GM23338 (cell line): ENCODE measurements at regions not wholly inside any gene's neighbourhood (a gene's known extent, or its start where the extent isn't known, plus 50 kb on each side); places are given as distances from the start of the nearest gene placed in this dataset.

Experiments used
- ATAC-seq: fragments of 200-7000 bp; cut with Tn5 transposase; 3 replicates; pipeline ENCODE4 v1.9.1; 2020
- DNase-seq: peaks from one replicate; pipeline ENCODE4 v3.0.0-alpha.2; 2015; ENCODE audit warnings: low spot score
- H2AFZ ChIP-seq: fragments of 200-600 bp; sonication (generic); 2 replicates; pipeline ENCODE4 v1.8.0; 2016; ENCODE audit warnings: antibody characterized with exemption, mild to moderate bottlenecking, moderate library complexity
- H3F3A ChIP-seq: fragments of 200-600 bp; sonication (generic); replicated peaks from 2 replicates; pipeline ENCODE4 v1.8.0; 2017; ENCODE audit warnings: antibody characterized with exemption, mixed run types, low read depth
- H3K27ac ChIP-seq: fragments of 200-600 bp; sonication (generic); 2 replicates; pipeline ENCODE4 v1.6.1; 2016; ENCODE audit warnings: low read depth
- H3K27me3 ChIP-seq: fragments of 200-600 bp; sonication (generic); 2 replicates; pipeline ENCODE4 v1.8.0; 2016; ENCODE audit warnings: mild to moderate bottlenecking, mixed run types, moderate library complexity; ENCODE audit not compliant: insufficient read depth
- H3K36me3 ChIP-seq: fragments of 200-600 bp; sonication (generic); 2 replicates; pipeline ENCODE4 v1.8.0; 2016; ENCODE audit warnings: mild to moderate bottlenecking; ENCODE audit not compliant: insufficient read depth
- H3K4me1 ChIP-seq: fragments of 200-600 bp; sonication (generic); 2 replicates; pipeline ENCODE4 v1.8.0; 2016; ENCODE audit warnings: mild to moderate bottlenecking, moderate library complexity; ENCODE audit not compliant: insufficient read depth
- H3K4me2 ChIP-seq: fragments of 200-600 bp; sonication (generic); 2 replicates; pipeline ENCODE4 v1.7.1; 2017; ENCODE audit warnings: mixed run types
- H3K4me3 ChIP-seq: fragments of 200-600 bp; sonication (generic); 2 replicates; pipeline ENCODE4 v1.6.1; 2016; ENCODE audit warnings: mixed run types
- H3K79me2 ChIP-seq: fragments of 200-600 bp; sonication (generic); replicated peaks from 2 replicates; pipeline ENCODE4 v1.8.0; 2017; ENCODE audit warnings: mild to moderate bottlenecking; ENCODE audit not compliant: insufficient read depth
- H3K9me2 ChIP-seq: fragments of 200-600 bp; sonication (generic); 2 replicates; pipeline ENCODE4 v1.8.0; 2017; ENCODE audit not compliant: insufficient read depth
- H4K20me1 ChIP-seq: fragments of 200-600 bp; sonication (generic); replicated peaks from 2 replicates; pipeline ENCODE4 v1.8.0; 2017; ENCODE audit warnings: mild to moderate bottlenecking; ENCODE audit not compliant: insufficient read depth
- H3K27ac Mint-ChIP-seq: 2 replicates; pipeline ENCODE4 v1.8.0; 2020; ENCODE audit warnings: inconsistent platforms, mild to moderate bottlenecking, moderate library complexity, mixed read lengths
- H3K27me3 Mint-ChIP-seq: 3 replicates; pipeline ENCODE4 v1.8.0; 2022; ENCODE audit warnings: low read depth, mild to moderate bottlenecking, moderate library complexity, mixed read lengths, inconsistent platforms; ENCODE audit not compliant: insufficient read depth, poor library complexity
- H3K36me3 Mint-ChIP-seq: 3 replicates; pipeline ENCODE4 v1.8.0; 2021; ENCODE audit warnings: low read depth, mild to moderate bottlenecking, inconsistent platforms, moderate library complexity, mixed read lengths
- H3K4me1 Mint-ChIP-seq: 3 replicates; pipeline ENCODE4 v1.8.0; 2020; ENCODE audit warnings: mild to moderate bottlenecking, inconsistent platforms, mixed read lengths
- H3K4me3 Mint-ChIP-seq: 3 replicates; pipeline ENCODE4 v1.8.0; 2021; ENCODE audit warnings: moderate library complexity, mild to moderate bottlenecking, inconsistent platforms, mixed read lengths
- H3K9me3 Mint-ChIP-seq: 3 replicates; pipeline ENCODE4 v1.8.0; 2020; ENCODE audit warnings: moderate library complexity, mild to moderate bottlenecking, inconsistent platforms, mixed read lengths
- CREB1 ChIP-seq: fragments of 250-450 bp; sonication (Bioruptor Pico); IDR thresholded peaks from 2 replicates; pipeline ENCODE4 v1.5.0; 2020; ENCODE audit warnings: low read depth, mild to moderate bottlenecking, moderate library complexity
- EZH2 ChIP-seq: fragments of 200-600 bp; sonication (generic); IDR thresholded peaks from one replicate; pipeline ENCODE4 v1.8.0; 2017; ENCODE audit warnings: antibody characterized with exemption, mild to moderate bottlenecking, low read depth; ENCODE audit not compliant: unreplicated experiment
- EZH2phosphoT487 ChIP-seq: fragments of 200-600 bp; sonication (generic); IDR thresholded peaks from one replicate; pipeline ENCODE4 v1.8.1; 2018; ENCODE audit warnings: antibody characterized with exemption; ENCODE audit not compliant: unreplicated experiment
- JUNB ChIP-seq: IDR thresholded peaks from one replicate; pipeline ENCODE4 v1.6.1; 2016; ENCODE audit warnings: antibody characterized with exemption; ENCODE audit not compliant: unreplicated experiment
- NANOG ChIP-seq: IDR thresholded peaks from 2 replicates; pipeline ENCODE4 v1.6.1; 2016; ENCODE audit warnings: antibody characterized with exemption, borderline replicate concordance
- POLR2AphosphoS5 ChIP-seq: IDR thresholded peaks from 2 replicates; pipeline ENCODE4 v1.6.1; 2016; ENCODE audit warnings: antibody characterized with exemption, low read depth
- ZNF114 ChIP-seq: fragments of 250-450 bp; sonication (Bioruptor Pico); IDR thresholded peaks from 2 replicates; pipeline ENCODE4 v1.5.0; 2020; ENCODE audit warnings: mild to moderate bottlenecking, moderate library complexity
- ZNF331 ChIP-seq: fragments of 250-450 bp; sonication (Bioruptor Pico); IDR thresholded peaks from 2 replicates; pipeline ENCODE4 v1.5.0; 2020; ENCODE audit warnings: low read depth, mild to moderate bottlenecking, moderate library complexity
- TF ChIP-seq, protein P1 (sequence below): IDR thresholded peaks from 2 replicates; pipeline ENCODE4 v1.6.1; 2016; ENCODE audit warnings: antibody characterized with exemption
- TF ChIP-seq, protein P2 (sequence below): fragments of 250-450 bp; sonication (Bioruptor Pico); IDR thresholded peaks from 2 replicates; pipeline ENCODE4 v1.5.0; 2020; ENCODE audit warnings: mild to moderate bottlenecking, moderate library complexity
- TF ChIP-seq, protein P3 (sequence below): IDR thresholded peaks from one replicate; pipeline ENCODE4 v1.6.1; 2018; ENCODE audit warnings: antibody characterized with exemption; ENCODE audit not compliant: unreplicated experiment

DNA sequence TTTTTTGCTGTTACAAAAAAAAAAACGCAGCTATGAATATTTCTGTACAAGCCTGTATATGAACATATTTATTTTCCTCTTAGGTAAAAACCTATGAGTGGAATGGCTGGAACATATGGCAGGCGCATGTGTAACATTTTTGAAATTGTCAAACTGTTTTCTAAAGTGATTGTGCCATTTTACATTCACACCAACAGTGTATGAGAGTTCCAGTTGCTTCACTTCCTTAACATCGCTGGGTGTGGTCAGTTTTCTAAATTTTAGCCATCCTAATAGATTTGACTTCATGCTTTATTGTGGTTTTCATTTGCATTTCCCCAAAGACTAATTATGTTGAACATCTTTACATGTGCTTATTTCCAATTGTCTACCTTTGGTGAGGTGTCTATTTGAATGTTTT lies 306.8 kb downstream of the KCNRG start (continued):
- TF ChIP-seq, protein P1, sequence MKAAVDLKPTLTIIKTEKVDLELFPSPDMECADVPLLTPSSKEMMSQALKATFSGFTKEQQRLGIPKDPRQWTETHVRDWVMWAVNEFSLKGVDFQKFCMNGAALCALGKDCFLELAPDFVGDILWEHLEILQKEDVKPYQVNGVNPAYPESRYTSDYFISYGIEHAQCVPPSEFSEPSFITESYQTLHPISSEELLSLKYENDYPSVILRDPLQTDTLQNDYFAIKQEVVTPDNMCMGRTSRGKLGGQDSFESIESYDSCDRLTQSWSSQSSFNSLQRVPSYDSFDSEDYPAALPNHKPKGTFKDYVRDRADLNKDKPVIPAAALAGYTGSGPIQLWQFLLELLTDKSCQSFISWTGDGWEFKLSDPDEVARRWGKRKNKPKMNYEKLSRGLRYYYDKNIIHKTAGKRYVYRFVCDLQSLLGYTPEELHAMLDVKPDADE: no peak
- TF ChIP-seq, protein P2, sequence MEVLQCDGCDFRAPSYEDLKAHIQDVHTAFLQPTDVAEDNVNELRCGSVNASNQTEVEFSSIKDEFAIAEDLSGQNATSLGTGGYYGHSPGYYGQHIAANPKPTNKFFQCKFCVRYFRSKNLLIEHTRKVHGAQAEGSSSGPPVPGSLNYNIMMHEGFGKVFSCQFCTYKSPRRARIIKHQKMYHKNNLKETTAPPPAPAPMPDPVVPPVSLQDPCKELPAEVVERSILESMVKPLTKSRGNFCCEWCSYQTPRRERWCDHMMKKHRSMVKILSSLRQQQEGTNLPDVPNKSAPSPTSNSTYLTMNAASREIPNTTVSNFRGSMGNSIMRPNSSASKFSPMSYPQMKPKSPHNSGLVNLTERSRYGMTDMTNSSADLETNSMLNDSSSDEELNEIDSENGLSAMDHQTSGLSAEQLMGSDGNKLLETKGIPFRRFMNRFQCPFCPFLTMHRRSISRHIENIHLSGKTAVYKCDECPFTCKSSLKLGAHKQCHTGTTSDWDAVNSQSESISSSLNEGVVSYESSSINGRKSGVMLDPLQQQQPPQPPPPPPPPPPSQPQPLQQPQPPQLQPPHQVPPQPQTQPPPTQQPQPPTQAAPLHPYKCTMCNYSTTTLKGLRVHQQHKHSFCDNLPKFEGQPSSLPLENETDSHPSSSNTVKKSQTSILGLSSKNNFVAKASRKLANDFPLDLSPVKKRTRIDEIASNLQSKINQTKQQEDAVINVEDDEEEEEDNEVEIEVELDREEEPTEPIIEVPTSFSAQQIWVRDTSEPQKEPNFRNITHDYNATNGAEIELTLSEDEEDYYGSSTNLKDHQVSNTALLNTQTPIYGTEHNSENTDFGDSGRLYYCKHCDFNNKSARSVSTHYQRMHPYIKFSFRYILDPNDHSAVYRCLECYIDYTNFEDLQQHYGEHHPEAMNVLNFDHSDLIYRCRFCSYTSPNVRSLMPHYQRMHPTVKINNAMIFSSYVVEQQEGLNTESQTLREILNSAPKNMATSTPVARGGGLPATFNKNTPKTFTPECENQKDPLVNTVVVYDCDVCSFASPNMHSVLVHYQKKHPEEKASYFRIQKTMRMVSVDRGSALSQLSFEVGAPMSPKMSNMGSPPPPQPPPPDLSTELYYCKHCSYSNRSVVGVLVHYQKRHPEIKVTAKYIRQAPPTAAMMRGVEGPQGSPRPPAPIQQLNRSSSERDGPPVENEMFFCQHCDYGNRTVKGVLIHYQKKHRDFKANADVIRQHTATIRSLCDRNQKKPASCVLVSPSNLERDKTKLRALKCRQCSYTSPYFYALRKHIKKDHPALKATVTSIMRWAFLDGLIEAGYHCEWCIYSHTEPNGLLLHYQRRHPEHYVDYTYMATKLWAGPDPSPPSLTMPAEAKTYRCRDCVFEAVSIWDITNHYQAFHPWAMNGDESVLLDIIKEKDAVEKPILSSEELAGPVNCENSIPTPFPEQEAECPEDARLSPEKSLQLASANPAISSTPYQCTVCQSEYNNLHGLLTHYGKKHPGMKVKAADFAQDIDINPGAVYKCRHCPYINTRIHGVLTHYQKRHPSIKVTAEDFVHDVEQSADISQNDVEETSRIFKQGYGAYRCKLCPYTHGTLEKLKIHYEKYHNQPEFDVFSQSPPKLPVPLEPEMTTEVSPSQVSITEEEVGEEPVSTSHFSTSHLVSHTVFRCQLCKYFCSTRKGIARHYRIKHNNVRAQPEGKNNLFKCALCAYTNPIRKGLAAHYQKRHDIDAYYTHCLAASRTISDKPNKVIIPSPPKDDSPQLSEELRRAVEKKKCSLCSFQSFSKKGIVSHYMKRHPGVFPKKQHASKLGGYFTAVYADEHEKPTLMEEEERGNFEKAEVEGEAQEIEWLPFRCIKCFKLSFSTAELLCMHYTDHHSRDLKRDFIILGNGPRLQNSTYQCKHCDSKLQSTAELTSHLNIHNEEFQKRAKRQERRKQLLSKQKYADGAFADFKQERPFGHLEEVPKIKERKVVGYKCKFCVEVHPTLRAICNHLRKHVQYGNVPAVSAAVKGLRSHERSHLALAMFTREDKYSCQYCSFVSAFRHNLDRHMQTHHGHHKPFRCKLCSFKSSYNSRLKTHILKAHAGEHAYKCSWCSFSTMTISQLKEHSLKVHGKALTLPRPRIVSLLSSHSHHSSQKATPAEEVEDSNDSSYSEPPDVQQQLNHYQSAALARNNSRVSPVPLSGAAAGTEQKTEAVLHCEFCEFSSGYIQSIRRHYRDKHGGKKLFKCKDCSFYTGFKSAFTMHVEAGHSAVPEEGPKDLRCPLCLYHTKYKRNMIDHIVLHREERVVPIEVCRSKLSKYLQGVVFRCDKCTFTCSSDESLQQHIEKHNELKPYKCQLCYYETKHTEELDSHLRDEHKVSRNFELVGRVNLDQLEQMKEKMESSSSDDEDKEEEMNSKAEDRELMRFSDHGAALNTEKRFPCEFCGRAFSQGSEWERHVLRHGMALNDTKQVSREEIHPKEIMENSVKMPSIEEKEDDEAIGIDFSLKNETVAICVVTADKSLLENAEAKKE (CRISPR knock-in tag): no peak
- TF ChIP-seq POLR2AphosphoS5: no peak
- TF ChIP-seq JUNB: no peak
- no peak for TF ChIP-seq EZH2
- no peak for TF ChIP-seq ZNF331 (CRISPR knock-in tag)
- TF ChIP-seq EZH2phosphoT487: no peak

GRCh38 chr13:50323440-50324065 lies 308.3 kb downstream of the KCNRG start:
- Histone ChIP-seq H3K36me3 (no peaks in the 10 kb centered on the region), H3K27me3 (no peaks in the 10 kb centered on the region), H3K4me1 (no peaks in the 10 kb centered on the region), H3K4me3 (no peak overlapping the region), H3K9me2 (no peaks in the 10 kb centered on the region), H3K4me2 (no peak overlapping the region), H4K20me1 (no peaks in the 10 kb centered on the region), H2AFZ (no peak overlapping the region), H3F3A (no peaks in the 10 kb centered on the region), H3K79me2 (no peaks in the 10 kb centered on the region), H3K27ac (no peak overlapping the region)
- H3K4me1 Mint-ChIP-seq: no peaks in the 10 kb centered on the region; the same call in 2 of the 3 replicates
- H3K27me3 Mint-ChIP-seq: no peaks in the 10 kb centered on the region
- ATAC-seq: no peak
- DNase-seq: no peak
- H3K9me3 Mint-ChIP-seq: no peaks in the 10 kb centered on the region
- H3K4me3 Mint-ChIP-seq: no peak overlapping the region
- no peaks in the 10 kb centered on the region for H3K36me3 Mint-ChIP-seq
- H3K27ac Mint-ChIP-seq: no peak overlapping the region
- TF ChIP-seq NANOG: no peak
- TF ChIP-seq CREB1 (CRISPR knock-in tag): no peak
- TF ChIP-seq JUNB: no peak
- TF ChIP-seq, protein P3, sequence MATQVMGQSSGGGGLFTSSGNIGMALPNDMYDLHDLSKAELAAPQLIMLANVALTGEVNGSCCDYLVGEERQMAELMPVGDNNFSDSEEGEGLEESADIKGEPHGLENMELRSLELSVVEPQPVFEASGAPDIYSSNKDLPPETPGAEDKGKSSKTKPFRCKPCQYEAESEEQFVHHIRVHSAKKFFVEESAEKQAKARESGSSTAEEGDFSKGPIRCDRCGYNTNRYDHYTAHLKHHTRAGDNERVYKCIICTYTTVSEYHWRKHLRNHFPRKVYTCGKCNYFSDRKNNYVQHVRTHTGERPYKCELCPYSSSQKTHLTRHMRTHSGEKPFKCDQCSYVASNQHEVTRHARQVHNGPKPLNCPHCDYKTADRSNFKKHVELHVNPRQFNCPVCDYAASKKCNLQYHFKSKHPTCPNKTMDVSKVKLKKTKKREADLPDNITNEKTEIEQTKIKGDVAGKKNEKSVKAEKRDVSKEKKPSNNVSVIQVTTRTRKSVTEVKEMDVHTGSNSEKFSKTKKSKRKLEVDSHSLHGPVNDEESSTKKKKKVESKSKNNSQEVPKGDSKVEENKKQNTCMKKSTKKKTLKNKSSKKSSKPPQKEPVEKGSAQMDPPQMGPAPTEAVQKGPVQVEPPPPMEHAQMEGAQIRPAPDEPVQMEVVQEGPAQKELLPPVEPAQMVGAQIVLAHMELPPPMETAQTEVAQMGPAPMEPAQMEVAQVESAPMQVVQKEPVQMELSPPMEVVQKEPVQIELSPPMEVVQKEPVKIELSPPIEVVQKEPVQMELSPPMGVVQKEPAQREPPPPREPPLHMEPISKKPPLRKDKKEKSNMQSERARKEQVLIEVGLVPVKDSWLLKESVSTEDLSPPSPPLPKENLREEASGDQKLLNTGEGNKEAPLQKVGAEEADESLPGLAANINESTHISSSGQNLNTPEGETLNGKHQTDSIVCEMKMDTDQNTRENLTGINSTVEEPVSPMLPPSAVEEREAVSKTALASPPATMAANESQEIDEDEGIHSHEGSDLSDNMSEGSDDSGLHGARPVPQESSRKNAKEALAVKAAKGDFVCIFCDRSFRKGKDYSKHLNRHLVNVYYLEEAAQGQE: no peak
- no peak for TF ChIP-seq POLR2AphosphoS5
- no peak for TF ChIP-seq ZNF114
